ENCODE measurements at regions not wholly inside any gene's neighbourhood (a gene's known extent, or its start where the extent isn't known, plus 50 kb on each side); places are given as distances from the start of the nearest gene placed in this dataset.

DNA sequence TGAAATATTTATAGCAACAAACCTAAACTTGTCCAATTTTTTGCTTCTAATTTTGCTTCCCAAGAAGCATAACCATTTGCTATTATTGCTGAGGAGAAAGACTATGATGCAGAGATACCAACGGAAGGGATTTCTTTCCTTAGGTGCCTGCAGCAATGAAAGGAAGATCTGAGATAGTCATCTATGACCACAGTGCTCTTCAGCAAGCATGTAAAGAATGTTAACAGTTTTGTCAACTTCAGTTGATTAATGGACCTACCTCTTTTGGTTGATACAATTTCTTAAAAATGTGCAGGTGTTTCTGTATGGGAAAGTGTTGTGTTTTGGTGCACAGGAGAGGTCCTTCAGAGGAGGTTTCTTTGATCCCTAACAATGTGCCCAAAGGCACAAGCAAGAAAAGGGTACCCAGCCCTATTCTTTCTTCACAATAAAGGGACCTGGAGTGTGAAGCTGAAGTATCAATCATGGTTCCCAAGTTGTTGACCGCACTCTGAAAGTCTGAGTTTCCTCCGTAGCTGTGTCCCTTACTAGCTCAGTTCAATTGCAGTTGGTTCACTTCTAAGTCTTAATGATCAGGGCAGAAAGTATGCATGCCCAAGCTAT is 307.7 kb upstream of the KCNH8 start:
- H3K4me1 Mint-ChIP-seq, result peaks cover 28 to 32% of the 10 kb centered on the region in 2 experiments
- no peaks in the 10 kb centered on the region for H3K79me1 ChIP-seq (ENCODE audit: insufficient read depth, low read depth, low read length, poor library complexity, severe bottlenecking)
- no peaks in the 10 kb centered on the region for H3K27me3 Mint-ChIP-seq (ENCODE audit: low read depth)

More for the DNA sequence above, 307.7 kb upstream of the KCNH8 start:
- H2BK12ac ChIP-seq (ENCODE audit: insufficient read length, low read depth, low read length), result no peak overlapping the region
- no peak overlapping the region for H2AFZ ChIP-seq (ENCODE audit: low read length)
- H2AK5ac ChIP-seq (ENCODE audit: insufficient read length, low read length), result no peak overlapping the region
- no peak overlapping the region for H3K4ac ChIP-seq (ENCODE audit: low read depth, low read length)
- H3K9me3 ChIP-seq (ENCODE audit: control insufficient read depth, low read depth, low read length), result no peaks in the 10 kb centered on the region
- H2BK120ac ChIP-seq (ENCODE audit: low read depth, low read length, poor library complexity, severe bottlenecking), result no peak overlapping the region
- no peaks in the 10 kb centered on the region for H3K9me3 Mint-ChIP-seq
- H4K20me1 ChIP-seq (ENCODE audit: control insufficient read depth, insufficient read depth, insufficient read length), result no peaks in the 10 kb centered on the region
- H3K14ac ChIP-seq (ENCODE audit: insufficient read depth, low read length), result no peak overlapping the region
- H3K18ac ChIP-seq (ENCODE audit: insufficient read length, low read depth, low read length), result no peak overlapping the region
- H3K27me3 ChIP-seq (ENCODE audit: insufficient read depth, low read length), result no peaks in the 10 kb centered on the region
- no peak overlapping the region for H3K56ac ChIP-seq (ENCODE audit: insufficient read length, low read depth, low read length)
- DNase-seq, result no peak
- no peak overlapping the region for H3K4me3 Mint-ChIP-seq
- no peak overlapping the region for H3K9ac ChIP-seq (ENCODE audit: extremely low read depth, insufficient read length, low read length)
- H3K4me1 ChIP-seq (ENCODE audit: insufficient read depth, low read length), result no peaks in the 10 kb centered on the region
- no peak overlapping the region for H2BK15ac ChIP-seq (ENCODE audit: low read depth, low read length)
- no peaks in the 10 kb centered on the region for H3K23me2 ChIP-seq (ENCODE audit: insufficient read length, low read depth, low read length, poor library complexity, severe bottlenecking)
- no peak overlapping the region for H3K27ac Mint-ChIP-seq
- no peak overlapping the region for H2BK20ac ChIP-seq (ENCODE audit: low read depth, low read length, poor library complexity, severe bottlenecking)
- H3T11ph ChIP-seq (ENCODE audit: low read length), result no peak overlapping the region
- H3K23ac ChIP-seq (ENCODE audit: insufficient read length, low read depth, low read length), result no peak overlapping the region
- H3K36me3 Mint-ChIP-seq (ENCODE audit: insufficient read depth in 1 of 3, low read depth in 3 of 3), result no peaks in the 10 kb centered on the region
- H4K8ac ChIP-seq (replicated peaks; ENCODE audit: insufficient read length, low read depth, low read length), result no peak overlapping the region
- no peak overlapping the region for H4K5ac ChIP-seq (ENCODE audit: insufficient read length, low read depth, low read length)
- no peak overlapping the region for H2BK5ac ChIP-seq (ENCODE audit: insufficient read length, low read length)
- TF ChIP-seq, protein P1, sequence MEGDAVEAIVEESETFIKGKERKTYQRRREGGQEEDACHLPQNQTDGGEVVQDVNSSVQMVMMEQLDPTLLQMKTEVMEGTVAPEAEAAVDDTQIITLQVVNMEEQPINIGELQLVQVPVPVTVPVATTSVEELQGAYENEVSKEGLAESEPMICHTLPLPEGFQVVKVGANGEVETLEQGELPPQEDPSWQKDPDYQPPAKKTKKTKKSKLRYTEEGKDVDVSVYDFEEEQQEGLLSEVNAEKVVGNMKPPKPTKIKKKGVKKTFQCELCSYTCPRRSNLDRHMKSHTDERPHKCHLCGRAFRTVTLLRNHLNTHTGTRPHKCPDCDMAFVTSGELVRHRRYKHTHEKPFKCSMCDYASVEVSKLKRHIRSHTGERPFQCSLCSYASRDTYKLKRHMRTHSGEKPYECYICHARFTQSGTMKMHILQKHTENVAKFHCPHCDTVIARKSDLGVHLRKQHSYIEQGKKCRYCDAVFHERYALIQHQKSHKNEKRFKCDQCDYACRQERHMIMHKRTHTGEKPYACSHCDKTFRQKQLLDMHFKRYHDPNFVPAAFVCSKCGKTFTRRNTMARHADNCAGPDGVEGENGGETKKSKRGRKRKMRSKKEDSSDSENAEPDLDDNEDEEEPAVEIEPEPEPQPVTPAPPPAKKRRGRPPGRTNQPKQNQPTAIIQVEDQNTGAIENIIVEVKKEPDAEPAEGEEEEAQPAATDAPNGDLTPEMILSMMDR (conservative IDR thresholded peaks at IDR 0.05), result no peak
- no peak overlapping the region for H3K27ac ChIP-seq (ENCODE audit: insufficient read length, low read depth, low read length)
- no peak overlapping the region for H4K91ac ChIP-seq (ENCODE audit: insufficient read length, low read depth, low read length)
- H3K4me2 ChIP-seq (ENCODE audit: insufficient read depth, insufficient read length, low read length), result no peak overlapping the region
- H3K79me2 ChIP-seq (ENCODE audit: insufficient read depth, low read length), result no peaks in the 10 kb centered on the region
- no CpG with 5 or more reads among the region's 3 CpGs for WGBS (ENCODE audit: extremely low coverage, insufficient read length, low lambda C conversion rate)
